NCI-H345 (cell line): ENCODE measurements at regions not wholly inside any gene's neighbourhood (a gene's known extent, or its start where the extent isn't known, plus 50 kb on each side); places are given as distances from the start of the nearest gene placed in this dataset.
"Not testable (repeated sequence)": the region's sequence is repeated elsewhere in the genome, so short reads cannot be mapped to it uniquely, and the experiment has no call there.

Experiments used
- DNase-seq: peaks from one replicate; lab custom pipeline; 2025; lab: John Stamatoyannopoulos, UW

DNA sequence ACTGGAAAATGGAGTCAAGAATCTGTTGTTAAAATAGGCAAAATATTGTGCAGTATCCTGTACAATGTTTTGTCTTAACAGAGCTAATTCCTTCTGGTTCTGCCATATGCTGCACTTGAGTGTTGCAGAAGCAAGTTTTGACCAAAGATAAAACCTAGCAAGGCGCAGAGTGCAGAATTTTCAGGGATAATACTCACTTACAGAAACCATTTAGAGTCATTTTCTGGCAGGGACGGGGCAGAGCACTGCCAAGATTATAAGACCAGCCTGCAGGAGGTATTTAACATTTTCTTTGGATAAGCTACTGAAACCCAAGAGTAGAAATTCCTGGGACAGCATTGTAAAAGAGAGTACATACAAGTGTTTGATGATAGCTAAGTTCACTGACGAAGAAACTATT lies 159.5 kb upstream of the EDNRB start:
- no peak for DNase-seq

DNA sequence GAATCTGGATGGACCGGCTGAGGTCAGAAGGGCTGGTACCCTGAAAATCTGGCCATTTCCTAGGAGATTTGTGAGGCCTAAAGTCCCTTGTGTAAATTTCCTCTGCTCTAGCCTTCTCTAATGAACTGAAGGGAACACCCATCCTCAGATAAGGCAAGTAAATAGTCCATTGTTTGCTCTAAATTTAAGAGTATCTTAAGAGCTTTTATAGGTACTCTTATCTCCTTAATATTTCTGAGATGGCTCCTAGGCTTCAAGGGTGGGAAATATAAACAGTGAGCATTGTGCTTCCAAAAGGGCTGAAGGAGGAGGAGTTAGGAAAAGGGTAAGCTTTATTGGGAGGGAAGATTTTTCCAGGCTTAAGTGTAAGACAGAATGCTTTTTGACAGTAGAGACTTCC lies 148.7 kb upstream of the EDNRB start:
- no peak for DNase-seq

DNA sequence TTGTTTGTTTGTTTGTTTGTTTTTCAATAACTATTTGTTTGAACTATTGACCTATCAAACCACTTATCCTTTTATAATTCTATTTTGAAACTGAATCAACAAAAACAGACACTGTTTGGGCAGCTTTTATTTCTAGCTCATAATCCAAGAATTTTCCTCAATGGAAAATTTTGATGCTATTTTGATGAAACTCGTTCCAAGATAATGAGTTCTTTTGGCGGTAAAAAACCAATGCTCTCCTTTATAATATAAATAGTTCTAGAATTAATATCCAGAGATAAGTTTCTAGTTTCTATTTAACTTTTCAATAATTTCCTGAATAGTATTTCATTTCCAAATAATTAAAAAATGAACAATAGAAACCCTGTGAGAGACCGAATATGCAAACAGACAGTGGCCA lies 146.5 kb upstream of the EDNRB start:
- no peak for DNase-seq

DNA sequence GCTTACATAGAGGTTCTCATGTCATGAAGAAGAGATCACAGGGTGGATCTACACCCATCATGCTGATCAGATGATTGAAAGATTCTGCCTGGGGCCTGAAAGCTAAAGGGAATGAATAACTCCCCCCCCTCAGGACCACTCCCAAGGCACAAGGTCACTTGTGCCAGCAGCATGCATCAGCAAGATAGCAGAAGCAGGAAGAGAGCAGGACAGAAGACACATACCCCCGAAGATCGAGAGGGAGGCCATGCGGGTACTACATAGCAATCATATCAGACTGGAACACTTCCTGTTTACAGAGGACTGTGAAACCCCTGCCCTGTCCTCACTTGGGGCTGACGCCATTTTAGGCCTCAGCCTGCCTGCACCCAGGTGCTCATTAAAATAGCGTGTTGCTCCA lies 143.2 kb upstream of the EDNRB start:
- no peak for DNase-seq

DNA sequence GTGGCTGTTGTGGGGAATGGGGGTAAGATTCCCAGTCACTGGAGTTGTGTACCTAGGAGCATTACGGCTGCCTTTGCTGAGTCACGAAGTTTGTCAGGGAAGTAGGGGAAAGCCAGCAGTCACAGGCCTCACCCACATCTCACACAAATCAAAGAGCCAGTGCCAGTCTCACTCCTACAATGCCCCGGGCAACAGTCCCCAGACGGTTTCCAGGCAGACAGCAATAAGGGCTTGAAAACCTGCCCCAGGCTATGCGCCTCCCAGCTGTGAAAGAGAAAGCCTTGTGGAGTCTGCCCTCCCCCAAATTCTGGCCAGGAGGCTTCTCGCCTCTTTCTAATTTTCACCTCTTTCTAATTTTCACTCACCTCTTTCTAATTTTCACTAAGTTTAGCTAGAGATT lies 142.3 kb upstream of the EDNRB start:
- peak; percentile 1 for DNase-seq

DNA sequence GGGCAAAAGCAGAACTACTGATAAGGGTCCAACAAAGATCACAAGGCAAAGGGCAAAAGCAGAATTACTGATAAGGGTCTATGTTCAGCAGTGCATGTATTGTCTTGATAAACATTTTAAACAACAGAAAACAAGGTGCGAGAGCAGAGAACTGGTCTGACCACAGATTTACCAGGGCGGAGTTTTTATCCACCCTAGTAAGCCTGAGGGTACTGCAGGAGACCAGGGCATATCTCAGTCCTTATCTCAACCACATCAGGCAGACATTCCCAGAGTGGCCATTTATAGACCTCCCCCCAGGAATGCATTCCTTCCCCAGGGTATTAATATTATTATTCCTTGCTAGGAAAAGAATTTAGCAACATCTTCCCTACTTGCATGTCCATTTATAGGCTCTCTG lies 138.2 kb upstream of the EDNRB start:
- DNase-seq: not testable (repeated sequence)

DNA sequence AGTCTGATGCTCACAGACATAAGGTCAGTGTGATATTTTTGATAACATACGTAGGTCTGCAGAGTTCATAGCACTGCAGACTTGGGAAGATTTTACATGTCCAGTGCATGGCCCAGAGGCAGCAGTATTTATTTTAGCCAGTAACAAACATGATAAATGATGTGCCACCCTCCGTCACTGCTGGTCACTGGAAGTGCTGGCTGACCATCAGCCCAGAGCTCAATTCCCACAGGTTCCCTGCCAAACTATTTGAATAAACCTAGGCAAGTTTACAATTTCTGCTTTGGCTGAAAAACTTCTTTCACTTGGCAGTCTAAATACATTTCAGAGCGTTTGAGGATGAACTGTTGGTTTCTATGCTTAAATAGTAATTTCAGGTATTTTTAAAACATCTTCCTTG lies 135.5 kb upstream of the EDNRB start:
- no peak for DNase-seq

DNA sequence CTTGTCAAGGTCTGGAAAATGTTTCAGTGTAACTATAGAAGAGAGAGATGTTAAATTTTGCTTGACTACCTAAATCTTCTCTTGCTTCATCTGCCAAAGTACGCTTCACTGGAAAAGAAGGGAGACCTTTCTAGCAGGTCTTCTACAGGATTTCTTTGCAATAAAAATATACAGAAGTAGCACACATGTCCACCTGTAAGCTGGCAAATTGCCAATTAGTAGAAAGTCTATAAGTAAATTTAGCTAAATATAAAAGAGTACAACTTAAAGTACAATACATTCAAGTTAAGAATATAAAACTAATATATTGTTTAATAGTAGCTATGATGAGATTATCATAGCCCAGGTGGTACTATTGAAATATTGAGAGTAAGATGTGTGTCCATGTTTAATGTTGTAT lies 128.5 kb upstream of the EDNRB start:
- no peak for DNase-seq

DNA sequence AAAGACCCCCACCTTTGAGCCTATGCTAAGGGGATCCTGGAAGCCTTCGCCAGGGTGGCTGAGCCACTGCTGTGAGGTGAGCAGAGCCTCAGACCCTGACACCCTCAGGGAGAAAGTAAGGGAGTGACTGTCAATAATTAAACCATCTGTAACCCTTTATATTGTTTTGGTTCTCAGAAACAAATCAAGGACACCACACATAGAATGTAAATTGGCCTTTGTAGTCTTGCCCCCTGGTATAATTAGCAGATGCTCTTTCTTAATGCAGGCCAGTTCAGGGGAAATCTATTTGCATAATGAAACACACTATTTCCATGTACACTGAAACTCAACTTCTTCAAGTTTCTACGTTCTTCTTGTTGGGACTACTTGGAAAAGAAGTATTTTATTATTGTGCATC lies 127.7 kb upstream of the EDNRB start:
- DNase-seq: no peak

DNA sequence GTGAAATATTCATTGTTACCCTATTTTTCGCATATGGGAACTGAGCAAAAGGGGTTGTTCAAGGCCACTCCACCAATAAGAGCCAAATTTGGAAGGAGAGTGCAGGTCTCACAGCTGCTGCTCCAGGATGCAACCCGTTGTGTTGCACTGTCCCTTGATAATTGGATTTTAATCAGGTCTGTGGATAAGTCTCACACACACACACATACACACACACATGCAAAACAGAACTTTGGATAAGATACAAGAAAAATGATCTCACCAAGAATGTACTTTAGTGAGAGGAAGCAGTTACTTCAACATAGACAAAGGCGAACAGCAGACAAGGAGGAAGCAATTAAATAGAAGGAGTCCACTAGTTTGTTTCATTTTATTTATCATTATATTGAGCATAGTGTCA lies 127.3 kb upstream of the EDNRB start:
- no peak for DNase-seq

DNA sequence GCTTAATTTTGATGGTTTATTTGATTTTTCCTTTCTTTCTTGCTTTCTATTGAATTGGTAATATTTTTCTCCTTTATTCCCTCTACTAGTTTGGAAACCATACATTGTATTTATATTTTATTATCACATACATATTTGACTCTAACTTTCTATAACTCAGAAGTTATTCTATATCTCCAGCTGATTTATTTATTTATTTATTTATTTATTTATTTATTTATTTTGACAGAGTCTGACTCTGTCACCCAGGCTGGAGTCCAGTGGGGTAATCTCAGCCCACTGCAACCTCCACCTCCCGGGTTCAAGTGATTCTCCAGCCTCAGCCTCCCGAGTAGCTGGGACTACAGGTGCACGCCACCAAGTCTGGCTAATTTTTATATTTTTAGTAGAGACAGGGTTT lies 122.7 kb upstream of the EDNRB start:
- not testable (repeated sequence) for DNase-seq

DNA sequence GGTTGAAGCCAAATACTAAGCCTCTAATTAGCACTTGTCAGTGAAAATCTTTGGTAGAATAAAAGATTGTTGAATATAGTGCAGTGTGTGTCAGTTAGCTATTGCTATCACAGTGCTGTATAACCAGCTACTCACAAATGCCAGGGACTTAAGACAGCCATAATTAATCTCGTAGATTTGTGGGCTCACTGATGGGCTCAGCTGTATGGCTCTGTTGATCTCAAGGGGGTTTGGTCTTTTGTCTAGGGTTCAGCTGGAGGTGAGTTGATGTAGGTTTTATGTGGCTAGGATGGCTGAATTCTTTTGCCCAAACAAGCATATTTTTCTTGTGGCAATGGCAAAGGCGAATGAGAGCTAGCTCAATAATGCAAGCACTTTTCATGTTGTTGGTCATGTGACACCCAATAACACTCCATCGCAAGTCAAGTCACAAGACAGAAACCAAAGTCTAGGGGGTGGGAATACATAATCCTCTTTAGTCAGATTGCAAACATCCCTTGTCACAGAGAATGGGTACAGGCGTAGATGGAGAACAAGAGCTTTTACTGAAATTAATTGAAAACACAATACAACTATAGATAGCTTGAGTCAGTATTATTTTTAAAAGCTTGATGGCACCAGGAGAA lies 121.7 kb upstream of the EDNRB start:
- DNase-seq: no peak

DNA sequence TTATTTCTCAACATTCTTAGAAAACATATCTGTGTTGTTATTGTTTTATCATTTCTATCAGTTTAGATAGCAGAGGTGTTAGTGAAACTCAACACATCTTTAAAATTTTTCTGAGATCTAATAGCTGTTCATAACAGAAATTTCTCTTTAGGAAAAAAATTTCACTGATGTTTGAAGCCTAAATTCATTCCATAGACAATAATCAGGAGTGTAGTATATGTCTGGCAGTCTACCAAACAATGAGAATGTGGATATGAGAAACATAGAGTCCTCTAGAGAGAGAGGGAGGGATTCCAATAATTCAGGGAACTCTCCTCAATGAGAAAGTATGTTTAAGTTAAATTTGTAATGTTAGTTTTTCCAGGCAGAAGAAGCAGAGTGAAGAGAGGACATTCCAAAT lies 118.2 kb upstream of the EDNRB start:
- no peak for DNase-seq

DNA sequence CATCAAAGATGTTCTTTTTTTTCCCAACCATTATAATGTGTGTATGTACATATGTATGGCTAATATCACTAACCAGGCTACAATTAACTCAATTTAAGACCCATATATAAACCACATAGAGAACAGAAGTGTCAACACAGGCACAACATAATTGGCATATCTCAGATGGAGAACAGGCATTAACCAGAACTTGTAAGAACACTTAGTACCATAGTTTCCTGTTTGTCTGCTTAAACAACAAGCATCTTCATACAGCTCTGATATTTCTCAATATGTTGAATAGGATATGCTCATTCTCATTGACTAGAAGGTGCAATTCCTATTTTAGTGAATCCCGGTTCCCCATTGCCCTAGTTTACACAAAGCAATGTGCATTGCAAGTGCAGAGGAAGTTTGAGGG lies 116.9 kb upstream of the EDNRB start:
- no peak for DNase-seq

DNA sequence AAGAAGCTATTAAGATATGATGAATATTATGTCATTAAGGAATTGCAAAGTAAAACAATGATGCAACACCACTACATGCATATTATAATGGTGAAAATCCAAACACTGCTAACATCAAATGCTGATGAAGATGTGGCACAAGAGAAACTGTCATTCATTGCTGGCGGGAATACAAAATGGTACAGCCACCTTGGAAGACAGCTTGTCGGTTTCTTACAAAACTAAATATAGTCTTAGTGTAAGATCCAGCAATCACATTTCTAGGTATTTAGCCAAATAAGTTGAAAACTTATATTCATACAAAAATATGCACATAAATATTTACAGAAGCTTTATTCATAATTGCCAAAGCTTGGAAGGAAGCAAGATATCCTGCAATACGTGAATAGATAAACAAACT lies 114.9 kb upstream of the EDNRB start:
- no peak for DNase-seq

DNA sequence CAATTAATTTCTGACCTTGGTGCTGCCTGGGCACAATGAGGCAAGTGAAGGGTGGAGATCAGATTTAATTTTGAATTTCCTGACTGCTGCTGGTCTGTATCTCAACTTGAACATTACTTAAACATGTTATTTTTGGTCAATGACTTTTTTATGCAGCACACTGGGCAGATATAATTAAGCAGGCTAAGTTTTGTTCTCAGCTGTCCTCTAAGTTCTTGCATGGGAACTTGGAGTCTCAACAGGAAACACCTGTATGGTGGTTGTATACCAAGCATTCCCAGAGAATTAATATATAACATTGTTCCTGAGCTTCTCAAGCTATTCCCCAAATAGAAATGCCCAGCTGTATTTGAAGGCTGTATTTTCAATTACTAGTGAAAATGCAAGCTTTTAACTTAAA lies 113.5 kb upstream of the EDNRB start:
- no peak for DNase-seq

DNA sequence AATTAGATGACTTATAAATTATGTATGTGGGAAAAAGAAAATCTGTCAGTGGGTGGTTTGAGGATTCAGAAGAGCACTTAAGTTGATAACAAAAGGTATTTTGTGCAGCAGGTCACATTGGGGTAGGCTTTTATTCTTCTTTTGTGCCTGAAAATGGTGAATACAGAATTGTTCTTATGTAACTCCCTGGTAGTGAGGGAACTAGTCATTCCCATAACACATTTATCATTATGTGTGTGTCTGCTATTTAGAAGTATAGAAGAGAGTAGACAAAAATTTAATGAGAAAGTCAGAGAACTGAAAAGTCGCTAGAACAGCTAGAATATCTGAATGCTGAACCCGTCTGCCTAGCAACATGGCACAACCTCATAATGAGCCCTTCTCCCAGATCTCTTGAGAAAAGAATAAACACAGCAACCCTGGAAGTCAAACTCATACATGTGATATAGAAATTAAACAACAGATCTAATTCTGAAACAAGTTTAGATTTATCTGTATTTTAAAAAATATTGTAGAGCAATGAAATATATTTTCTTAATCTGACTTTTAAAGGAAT lies 111.8 kb upstream of the EDNRB start:
- peak; percentile 19 for DNase-seq

DNA sequence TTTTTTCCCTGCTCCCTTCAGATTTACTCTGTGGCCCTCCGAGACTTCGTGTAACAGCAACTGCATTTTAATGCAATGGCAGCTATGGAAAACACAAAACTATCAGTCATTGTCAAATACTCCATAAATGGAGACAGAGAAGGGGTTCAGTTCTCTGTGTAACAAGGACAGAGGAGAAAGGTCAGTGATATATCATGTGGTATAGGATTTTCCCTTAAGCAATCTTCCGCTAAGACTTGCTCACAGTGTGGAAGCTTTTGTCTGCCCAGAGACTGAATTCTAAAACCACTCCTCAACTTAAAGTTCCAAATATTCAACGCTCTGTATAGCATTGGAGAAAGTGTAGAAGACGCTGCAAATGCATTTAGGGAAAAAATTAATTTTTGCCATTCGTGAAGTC lies 111.3 kb upstream of the EDNRB start:
- no peak for DNase-seq

DNA sequence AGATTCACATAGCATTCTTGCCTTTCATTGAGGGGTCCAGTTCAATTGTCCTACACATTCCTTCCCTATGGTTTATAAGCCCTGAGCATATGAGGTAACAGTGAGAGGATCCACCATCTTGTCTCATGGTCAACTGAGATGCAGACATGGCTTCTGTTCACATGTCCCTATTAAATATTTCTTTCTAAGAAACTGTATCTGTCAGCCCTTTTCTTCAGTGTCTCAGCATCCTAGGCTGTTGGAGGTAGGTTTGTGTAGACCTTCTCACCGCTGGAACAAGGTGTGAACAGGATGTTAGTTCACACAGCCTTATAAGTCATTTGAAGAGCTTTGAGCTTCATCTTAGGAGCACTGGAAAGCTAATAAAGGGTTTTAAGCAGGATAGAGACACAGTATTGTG lies 110.3 kb upstream of the EDNRB start:
- no peak for DNase-seq

DNA sequence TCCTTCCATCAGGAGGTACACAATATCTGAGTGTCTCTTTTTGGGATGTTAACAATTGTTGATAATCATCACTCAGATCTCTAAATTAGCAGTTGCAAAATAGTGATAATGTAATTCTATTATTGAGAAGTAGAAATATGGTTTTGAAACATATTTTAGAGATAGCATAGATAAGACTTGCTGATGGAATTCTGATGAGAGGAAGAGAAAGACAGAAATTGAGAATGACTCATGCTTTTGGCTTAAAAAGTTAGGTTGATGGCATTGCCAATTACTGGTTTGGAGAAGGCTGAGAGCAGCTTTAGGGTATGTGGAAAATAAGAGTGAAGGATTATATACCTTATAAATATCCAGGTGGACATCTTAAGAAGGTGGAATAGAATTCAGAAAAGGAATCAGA lies 106.4 kb upstream of the EDNRB start:
- DNase-seq: no peak

DNA sequence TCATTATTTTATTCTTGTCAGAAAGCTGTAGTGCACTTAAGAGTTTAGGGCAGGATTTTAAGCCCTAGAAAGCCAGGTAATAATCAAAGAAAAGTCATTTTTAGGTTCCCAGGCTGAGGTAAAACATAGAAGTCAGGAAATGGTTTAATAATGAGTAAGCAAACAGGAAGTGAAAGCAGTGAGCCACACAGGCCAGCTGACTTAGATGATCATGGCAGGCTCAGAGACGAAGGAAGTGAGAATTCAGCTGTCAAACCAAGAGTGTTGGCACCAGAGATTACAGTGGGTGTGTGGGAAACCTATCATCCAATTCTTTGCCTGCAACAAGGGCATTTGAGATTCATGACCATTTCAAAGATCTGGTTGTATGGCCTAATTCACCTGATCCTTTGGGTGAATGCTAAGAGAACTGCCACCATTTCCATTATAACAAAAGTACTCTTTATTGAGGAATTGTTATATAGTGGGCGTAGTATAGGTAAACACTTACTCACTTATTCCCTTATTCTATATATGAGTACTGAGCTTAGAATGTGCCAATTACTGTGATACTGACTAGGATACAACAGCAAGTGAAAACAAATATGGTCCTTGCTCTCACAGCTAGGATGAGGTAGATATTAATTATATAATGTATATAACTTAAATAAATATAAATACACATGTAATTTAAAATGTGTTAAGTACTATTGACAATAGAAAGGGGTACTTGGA lies 103.7 kb upstream of the EDNRB start:
- no peak for DNase-seq

DNA sequence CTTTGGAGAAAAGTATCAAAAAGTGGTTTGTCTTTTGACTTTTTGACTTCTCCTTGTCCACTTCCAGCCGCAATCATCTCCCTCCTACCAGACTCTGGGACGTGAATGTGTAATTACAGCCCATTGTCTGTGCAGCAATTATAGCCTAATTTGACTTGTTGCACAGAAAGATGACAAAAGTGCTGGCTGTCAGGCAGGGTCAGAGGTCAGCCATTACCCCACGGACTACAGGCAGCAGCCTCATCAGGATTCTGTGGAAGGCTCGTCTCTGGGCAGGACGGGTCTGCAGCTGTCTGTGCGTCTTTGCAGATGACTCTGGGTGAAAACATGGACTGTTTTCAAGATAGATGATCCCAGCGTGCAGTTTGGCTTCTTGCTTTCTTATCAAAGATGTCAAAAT lies 102.2 kb upstream of the EDNRB start:
- DNase-seq: no peak

DNA sequence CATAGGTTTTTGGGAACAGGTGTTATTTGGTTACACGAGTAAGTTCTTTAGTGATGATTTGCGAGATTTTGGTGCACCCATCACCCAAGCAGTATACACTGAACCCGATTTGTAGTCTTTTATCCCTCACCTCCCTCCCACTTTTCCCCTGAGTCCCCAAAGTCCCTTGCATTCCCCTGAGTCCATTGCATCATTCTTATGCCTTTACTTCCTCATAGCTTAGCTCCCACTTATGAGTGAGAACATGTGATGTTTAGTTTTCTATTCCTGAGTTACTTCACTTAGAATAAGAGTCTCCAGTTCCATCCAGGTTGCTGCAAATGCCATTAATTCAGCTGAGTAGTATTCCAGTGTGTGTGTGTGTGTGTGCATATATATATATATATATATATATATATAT lies 97.2 kb upstream of the EDNRB start:
- no peak for DNase-seq

DNA sequence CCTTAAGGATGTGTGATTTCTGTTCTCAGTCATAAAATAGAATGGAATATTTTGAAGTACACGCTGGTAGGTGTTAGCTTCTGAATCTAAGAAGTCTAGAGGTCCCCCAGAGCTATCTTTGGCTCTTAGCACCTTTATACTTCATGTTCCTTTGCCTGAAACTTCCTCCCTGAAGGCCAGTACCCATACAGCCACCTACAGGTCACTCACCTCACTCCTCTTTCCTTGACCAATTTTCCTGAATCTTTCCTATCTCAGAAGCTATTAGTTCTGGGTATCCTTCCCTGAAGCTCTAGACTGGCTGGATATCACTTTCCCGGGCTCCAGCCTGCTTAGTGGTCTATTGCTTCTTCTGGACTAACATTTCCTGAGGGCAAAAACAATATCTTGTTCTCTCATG lies 93.4 kb upstream of the EDNRB start:
- no peak for DNase-seq
